GM23338 (cell line): ENCODE measurements at regions not wholly inside any gene's neighbourhood (a gene's known extent, or its start where the extent isn't known, plus 50 kb on each side); places are given as distances from the start of the nearest gene placed in this dataset.

Source experiments
- ATAC-seq: fragments of 200-7000 bp; cut with Tn5 transposase; 3 replicates; pipeline ENCODE4 v1.9.1; 2020
- DNase-seq: peaks from one replicate; pipeline ENCODE4 v3.0.0-alpha.2; 2015; ENCODE audit warnings: low spot score
- H2AFZ ChIP-seq: fragments of 200-600 bp; sonication (generic); 2 replicates; pipeline ENCODE4 v1.8.0; 2016; ENCODE audit warnings: antibody characterized with exemption, mild to moderate bottlenecking, moderate library complexity
- H3F3A ChIP-seq: fragments of 200-600 bp; sonication (generic); replicated peaks from 2 replicates; pipeline ENCODE4 v1.8.0; 2017; ENCODE audit warnings: antibody characterized with exemption, mixed run types, low read depth
- H3K27ac ChIP-seq: fragments of 200-600 bp; sonication (generic); 2 replicates; pipeline ENCODE4 v1.6.1; 2016; ENCODE audit warnings: low read depth
- H3K27me3 ChIP-seq: fragments of 200-600 bp; sonication (generic); 2 replicates; pipeline ENCODE4 v1.8.0; 2016; ENCODE audit warnings: mild to moderate bottlenecking, mixed run types, moderate library complexity; ENCODE audit not compliant: insufficient read depth
- H3K36me3 ChIP-seq: fragments of 200-600 bp; sonication (generic); 2 replicates; pipeline ENCODE4 v1.8.0; 2016; ENCODE audit warnings: mild to moderate bottlenecking; ENCODE audit not compliant: insufficient read depth
- H3K4me1 ChIP-seq: fragments of 200-600 bp; sonication (generic); 2 replicates; pipeline ENCODE4 v1.8.0; 2016; ENCODE audit warnings: mild to moderate bottlenecking, moderate library complexity; ENCODE audit not compliant: insufficient read depth
- H3K4me2 ChIP-seq: fragments of 200-600 bp; sonication (generic); 2 replicates; pipeline ENCODE4 v1.7.1; 2017; ENCODE audit warnings: mixed run types
- H3K4me3 ChIP-seq: fragments of 200-600 bp; sonication (generic); 2 replicates; pipeline ENCODE4 v1.6.1; 2016; ENCODE audit warnings: mixed run types
- H3K79me2 ChIP-seq: fragments of 200-600 bp; sonication (generic); replicated peaks from 2 replicates; pipeline ENCODE4 v1.8.0; 2017; ENCODE audit warnings: mild to moderate bottlenecking; ENCODE audit not compliant: insufficient read depth
- H3K9me2 ChIP-seq: fragments of 200-600 bp; sonication (generic); 2 replicates; pipeline ENCODE4 v1.8.0; 2017; ENCODE audit not compliant: insufficient read depth
- H4K20me1 ChIP-seq: fragments of 200-600 bp; sonication (generic); replicated peaks from 2 replicates; pipeline ENCODE4 v1.8.0; 2017; ENCODE audit warnings: mild to moderate bottlenecking; ENCODE audit not compliant: insufficient read depth
- H3K27ac Mint-ChIP-seq: 2 replicates; pipeline ENCODE4 v1.8.0; 2020; ENCODE audit warnings: inconsistent platforms, mild to moderate bottlenecking, moderate library complexity, mixed read lengths
- H3K27me3 Mint-ChIP-seq: 3 replicates; pipeline ENCODE4 v1.8.0; 2022; ENCODE audit warnings: low read depth, mild to moderate bottlenecking, moderate library complexity, mixed read lengths, inconsistent platforms; ENCODE audit not compliant: insufficient read depth, poor library complexity
- H3K36me3 Mint-ChIP-seq: 3 replicates; pipeline ENCODE4 v1.8.0; 2021; ENCODE audit warnings: low read depth, mild to moderate bottlenecking, inconsistent platforms, moderate library complexity, mixed read lengths
- H3K4me1 Mint-ChIP-seq: 3 replicates; pipeline ENCODE4 v1.8.0; 2020; ENCODE audit warnings: mild to moderate bottlenecking, inconsistent platforms, mixed read lengths
- H3K4me3 Mint-ChIP-seq: 3 replicates; pipeline ENCODE4 v1.8.0; 2021; ENCODE audit warnings: moderate library complexity, mild to moderate bottlenecking, inconsistent platforms, mixed read lengths
- H3K9me3 Mint-ChIP-seq: 3 replicates; pipeline ENCODE4 v1.8.0; 2020; ENCODE audit warnings: moderate library complexity, mild to moderate bottlenecking, inconsistent platforms, mixed read lengths
- CREB1 ChIP-seq: fragments of 250-450 bp; sonication (Bioruptor Pico); IDR thresholded peaks from 2 replicates; pipeline ENCODE4 v1.5.0; 2020; ENCODE audit warnings: low read depth, mild to moderate bottlenecking, moderate library complexity
- EZH2 ChIP-seq: fragments of 200-600 bp; sonication (generic); IDR thresholded peaks from one replicate; pipeline ENCODE4 v1.8.0; 2017; ENCODE audit warnings: antibody characterized with exemption, mild to moderate bottlenecking, low read depth; ENCODE audit not compliant: unreplicated experiment
- JUNB ChIP-seq: IDR thresholded peaks from one replicate; pipeline ENCODE4 v1.6.1; 2016; ENCODE audit warnings: antibody characterized with exemption; ENCODE audit not compliant: unreplicated experiment
- TF ChIP-seq, protein P1 (sequence below): fragments of 250-450 bp; sonication (Bioruptor Pico); IDR thresholded peaks from 2 replicates; pipeline ENCODE4 v1.5.0; 2020; ENCODE audit warnings: mild to moderate bottlenecking, moderate library complexity

DNA sequence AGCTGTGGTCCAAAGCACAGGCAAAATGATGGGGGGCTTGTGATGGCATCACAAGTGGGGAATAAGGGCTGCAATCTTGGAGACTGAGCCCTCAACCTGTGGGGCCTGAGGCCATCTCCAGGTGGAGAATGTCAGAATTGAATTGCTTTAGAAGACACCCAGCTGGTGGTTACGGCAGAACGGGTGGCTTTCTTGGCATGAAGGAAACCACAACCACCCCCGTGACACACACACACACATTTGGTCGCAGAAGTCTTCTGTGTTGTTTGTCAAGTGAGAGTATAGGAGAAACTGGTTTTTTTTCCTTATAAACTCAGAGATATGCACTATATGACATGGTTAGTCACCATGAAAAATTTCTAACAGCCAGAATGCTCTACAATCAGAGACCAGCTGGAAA is 139.5 kb upstream of the CDH4 start (continued):
- TF ChIP-seq, protein P1, sequence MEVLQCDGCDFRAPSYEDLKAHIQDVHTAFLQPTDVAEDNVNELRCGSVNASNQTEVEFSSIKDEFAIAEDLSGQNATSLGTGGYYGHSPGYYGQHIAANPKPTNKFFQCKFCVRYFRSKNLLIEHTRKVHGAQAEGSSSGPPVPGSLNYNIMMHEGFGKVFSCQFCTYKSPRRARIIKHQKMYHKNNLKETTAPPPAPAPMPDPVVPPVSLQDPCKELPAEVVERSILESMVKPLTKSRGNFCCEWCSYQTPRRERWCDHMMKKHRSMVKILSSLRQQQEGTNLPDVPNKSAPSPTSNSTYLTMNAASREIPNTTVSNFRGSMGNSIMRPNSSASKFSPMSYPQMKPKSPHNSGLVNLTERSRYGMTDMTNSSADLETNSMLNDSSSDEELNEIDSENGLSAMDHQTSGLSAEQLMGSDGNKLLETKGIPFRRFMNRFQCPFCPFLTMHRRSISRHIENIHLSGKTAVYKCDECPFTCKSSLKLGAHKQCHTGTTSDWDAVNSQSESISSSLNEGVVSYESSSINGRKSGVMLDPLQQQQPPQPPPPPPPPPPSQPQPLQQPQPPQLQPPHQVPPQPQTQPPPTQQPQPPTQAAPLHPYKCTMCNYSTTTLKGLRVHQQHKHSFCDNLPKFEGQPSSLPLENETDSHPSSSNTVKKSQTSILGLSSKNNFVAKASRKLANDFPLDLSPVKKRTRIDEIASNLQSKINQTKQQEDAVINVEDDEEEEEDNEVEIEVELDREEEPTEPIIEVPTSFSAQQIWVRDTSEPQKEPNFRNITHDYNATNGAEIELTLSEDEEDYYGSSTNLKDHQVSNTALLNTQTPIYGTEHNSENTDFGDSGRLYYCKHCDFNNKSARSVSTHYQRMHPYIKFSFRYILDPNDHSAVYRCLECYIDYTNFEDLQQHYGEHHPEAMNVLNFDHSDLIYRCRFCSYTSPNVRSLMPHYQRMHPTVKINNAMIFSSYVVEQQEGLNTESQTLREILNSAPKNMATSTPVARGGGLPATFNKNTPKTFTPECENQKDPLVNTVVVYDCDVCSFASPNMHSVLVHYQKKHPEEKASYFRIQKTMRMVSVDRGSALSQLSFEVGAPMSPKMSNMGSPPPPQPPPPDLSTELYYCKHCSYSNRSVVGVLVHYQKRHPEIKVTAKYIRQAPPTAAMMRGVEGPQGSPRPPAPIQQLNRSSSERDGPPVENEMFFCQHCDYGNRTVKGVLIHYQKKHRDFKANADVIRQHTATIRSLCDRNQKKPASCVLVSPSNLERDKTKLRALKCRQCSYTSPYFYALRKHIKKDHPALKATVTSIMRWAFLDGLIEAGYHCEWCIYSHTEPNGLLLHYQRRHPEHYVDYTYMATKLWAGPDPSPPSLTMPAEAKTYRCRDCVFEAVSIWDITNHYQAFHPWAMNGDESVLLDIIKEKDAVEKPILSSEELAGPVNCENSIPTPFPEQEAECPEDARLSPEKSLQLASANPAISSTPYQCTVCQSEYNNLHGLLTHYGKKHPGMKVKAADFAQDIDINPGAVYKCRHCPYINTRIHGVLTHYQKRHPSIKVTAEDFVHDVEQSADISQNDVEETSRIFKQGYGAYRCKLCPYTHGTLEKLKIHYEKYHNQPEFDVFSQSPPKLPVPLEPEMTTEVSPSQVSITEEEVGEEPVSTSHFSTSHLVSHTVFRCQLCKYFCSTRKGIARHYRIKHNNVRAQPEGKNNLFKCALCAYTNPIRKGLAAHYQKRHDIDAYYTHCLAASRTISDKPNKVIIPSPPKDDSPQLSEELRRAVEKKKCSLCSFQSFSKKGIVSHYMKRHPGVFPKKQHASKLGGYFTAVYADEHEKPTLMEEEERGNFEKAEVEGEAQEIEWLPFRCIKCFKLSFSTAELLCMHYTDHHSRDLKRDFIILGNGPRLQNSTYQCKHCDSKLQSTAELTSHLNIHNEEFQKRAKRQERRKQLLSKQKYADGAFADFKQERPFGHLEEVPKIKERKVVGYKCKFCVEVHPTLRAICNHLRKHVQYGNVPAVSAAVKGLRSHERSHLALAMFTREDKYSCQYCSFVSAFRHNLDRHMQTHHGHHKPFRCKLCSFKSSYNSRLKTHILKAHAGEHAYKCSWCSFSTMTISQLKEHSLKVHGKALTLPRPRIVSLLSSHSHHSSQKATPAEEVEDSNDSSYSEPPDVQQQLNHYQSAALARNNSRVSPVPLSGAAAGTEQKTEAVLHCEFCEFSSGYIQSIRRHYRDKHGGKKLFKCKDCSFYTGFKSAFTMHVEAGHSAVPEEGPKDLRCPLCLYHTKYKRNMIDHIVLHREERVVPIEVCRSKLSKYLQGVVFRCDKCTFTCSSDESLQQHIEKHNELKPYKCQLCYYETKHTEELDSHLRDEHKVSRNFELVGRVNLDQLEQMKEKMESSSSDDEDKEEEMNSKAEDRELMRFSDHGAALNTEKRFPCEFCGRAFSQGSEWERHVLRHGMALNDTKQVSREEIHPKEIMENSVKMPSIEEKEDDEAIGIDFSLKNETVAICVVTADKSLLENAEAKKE (CRISPR knock-in tag): no peak
- no peak for TF ChIP-seq CREB1
- TF ChIP-seq JUNB: no peak

GRCh38 chr20:61113731-61114130 is 138.3 kb upstream of the CDH4 start:
- DNase-seq: no peak
- H3K79me2 ChIP-seq: no peaks in the 10 kb centered on the region
- Mint-ChIP-seq H3K4me1 (no peaks in the 10 kb centered on the region), H3K27ac (no peak overlapping the region), H3K36me3 (no peaks in the 10 kb centered on the region), H3K4me3 (no peak overlapping the region), H3K9me3 (no peaks in the 10 kb centered on the region; the same call in 1 of the 3 replicates), H3K27me3 (peaks cover 14% of the 10 kb centered on the region)
- no peaks in the 10 kb centered on the region for H3K27me3 ChIP-seq
- H3K27ac ChIP-seq: no peak overlapping the region
- no peak overlapping the region for H3K4me3 ChIP-seq
- no peaks in the 10 kb centered on the region for H4K20me1 ChIP-seq
- ATAC-seq: no peak
- no peak for TF ChIP-seq EZH2
- no peaks in the 10 kb centered on the region for H3K9me2 ChIP-seq
- H3F3A ChIP-seq: no peaks in the 10 kb centered on the region
- H2AFZ ChIP-seq: no peak overlapping the region
- no peaks in the 10 kb centered on the region for H3K36me3 ChIP-seq
- no peak overlapping the region for H3K4me2 ChIP-seq
- H3K4me1 ChIP-seq: no peaks in the 10 kb centered on the region
